ENCODE measurements at regions not wholly inside any gene's neighbourhood (a gene's known extent, or its start where the extent isn't known, plus 50 kb on each side); places are given as distances from the start of the nearest gene placed in this dataset.

GRCh38 chr3:148023994-148024393 is 614.8 kb downstream of the ZIC1 start:
- TF ChIP-seq CTCF (IDR thresholded peaks at IDR 0.05) (no peak), POLR2A (IDR thresholded peaks at IDR 0.05) (no peak)
- Histone ChIP-seq H3K4me1 (no peaks in the 10 kb centered on the region), H3K4me3 (no peak overlapping the region), H3K36me3 (no peaks in the 10 kb centered on the region), H3K27ac (no peak overlapping the region), H3K9me3 (peaks cover 0 to 10% (median 0%) of the 10 kb centered on the region in 12 donors), H3K27me3 (no peaks in the 10 kb centered on the region)
- ATAC-seq, result peak in 3 of 4 donors; percentile 24 to 76 (median 61)
- peak in 3 of 5 donors; percentile 6 to 24 (median 22) for DNase-seq
- 73 to 77% (median 76%) methylated on average over 6 of the region's 6 CpGs for WGBS, 4 donors
- intact Hi-C loops (cut with DNase I), result no loop called here

- no peaks in the 10 kb centered on the region for H3K4me1 ChIP-seq
- ATAC-seq (no peak), DNase-seq (no peak)
- H3K27ac ChIP-seq, result no peak overlapping the region
- intact Hi-C loops (cut with DNase I), result no loop called here
- TF ChIP-seq POLR2A (IDR thresholded peaks at IDR 0.05) (no peak), CTCF (IDR thresholded peaks at IDR 0.05) (no peak)
- no peaks in the 10 kb centered on the region for H3K36me3 ChIP-seq
- peaks cover 0 to 3% (median 0%) of the 10 kb centered on the region in 12 donors for H3K9me3 ChIP-seq
- no peak overlapping the region for H3K4me3 ChIP-seq
- WGBS, 4 donors, result 67 to 75% (median 73%) methylated on average over 6 of the region's 6 CpGs
- no peaks in the 10 kb centered on the region for H3K27me3 ChIP-seq
Observed at GRCh38 chr3:148026009-148026588, 616.9 kb downstream of the ZIC1 start.

GRCh38 chr3:148030975-148031374 is 621.8 kb downstream of the ZIC1 start:
- ATAC-seq (no peak), DNase-seq (no peak)
- Histone ChIP-seq H3K27ac (no peak overlapping the region), H3K27me3 (no peaks in the 10 kb centered on the region), H3K9me3 (no peaks in the 10 kb centered on the region), H3K36me3 (no peaks in the 10 kb centered on the region), H3K4me3 (no peak overlapping the region), H3K4me1 (no peaks in the 10 kb centered on the region)
- TF ChIP-seq POLR2A (IDR thresholded peaks at IDR 0.05) (no peak), CTCF (IDR thresholded peaks at IDR 0.05) (no peak)
- WGBS, 4 donors, result 85 to 89% (median 87%) methylated on average over 2 of the region's 2 CpGs
- intact Hi-C loops (cut with DNase I), result no loop called here

- Histone ChIP-seq H3K36me3 (no peaks in the 10 kb centered on the region), H3K27me3 (no peaks in the 10 kb centered on the region)
Observed at GRCh38 chr3:148034353-148034752, 625.2 kb downstream of the ZIC1 start.

More at GRCh38 chr3:148034353-148034752, 625.2 kb downstream of the ZIC1 start:
- intact Hi-C loops (cut with DNase I), result no loop called here
- TF ChIP-seq CTCF (IDR thresholded peaks at IDR 0.05) (no peak), POLR2A (IDR thresholded peaks at IDR 0.05) (no peak)
- Histone ChIP-seq H3K4me3 (no peak overlapping the region), H3K4me1 (no peaks in the 10 kb centered on the region), H3K9me3 (no peaks in the 10 kb centered on the region), H3K27ac (no peak overlapping the region)
- no peak for ATAC-seq
- WGBS, 4 donors, result 77 to 83% (median 80%) methylated on average over 3 of the region's 3 CpGs
- DNase-seq, result no peak
